ENCODE measurements at regions not wholly inside any gene's neighbourhood (a gene's known extent, or its start where the extent isn't known, plus 50 kb on each side); places are given as distances from the start of the nearest gene placed in this dataset.

DNA sequence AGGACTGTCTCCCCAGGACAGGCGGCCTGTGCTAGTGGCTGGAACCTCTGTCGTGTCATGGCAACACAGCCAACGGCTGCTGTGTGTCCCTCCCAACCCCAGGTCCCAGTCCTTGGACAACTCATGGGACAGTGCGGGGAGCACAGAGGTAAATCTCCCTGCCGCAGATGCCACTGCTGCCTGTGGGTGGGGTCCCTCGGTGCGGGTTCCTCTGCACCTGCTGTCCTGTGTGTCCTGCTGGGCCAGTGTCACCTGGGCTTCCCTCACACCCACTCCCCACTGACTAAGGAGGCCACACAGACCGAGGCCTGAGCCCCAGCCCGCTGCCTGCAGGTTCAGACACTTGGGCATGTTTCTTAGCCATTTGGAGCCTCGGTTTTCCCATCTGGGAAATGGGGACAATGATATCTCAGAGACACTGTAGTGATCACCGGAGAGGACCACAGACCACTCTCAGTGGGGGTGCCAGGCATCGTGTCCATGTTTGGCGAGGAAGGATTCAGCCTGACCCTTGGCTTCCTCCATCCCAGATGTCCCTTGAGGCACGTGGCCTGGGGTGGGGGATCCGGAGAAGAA lies 96.5 kb downstream of the SIK1 start:
- ChIA-PET CTCF (ENCODE audit: unreplicated experiment) (no interaction called here), POLR2A (no interaction called here)
- H3K4me3 ChIP-seq (ENCODE audit: low read depth, low read length, poor library complexity, severe bottlenecking): no peak overlapping the region
- peaks cover 21% of the 10 kb centered on the region for H3K4me1 ChIP-seq (ENCODE audit: insufficient read depth, low read length, poor library complexity, severe bottlenecking)
- H3K9me2 ChIP-seq (ENCODE audit: insufficient read depth, low read length): no peaks in the 10 kb centered on the region
- no peaks in the 10 kb centered on the region for H3K9me3 ChIP-seq (ENCODE audit: low read length)
- no TSS peak for BruUV-seq (replicated peaks)
- intact Hi-C loops (cut with micrococcal nuclease; ENCODE audit: unreplicated experiment): no loop called here
- TF ChIP-seq CTCF (conservative IDR thresholded peaks at IDR 0.05; ENCODE audit: low read length) (no peak), EZH2phosphoT487 (IDR thresholded peaks at IDR 0.05; ENCODE audit: borderline replicate concordance, low read depth, low read length) (no peak)
- H2AFZ ChIP-seq (ENCODE audit: low read length): no peak overlapping the region
- no peaks in the 10 kb centered on the region for H3K36me3 ChIP-seq (ENCODE audit: insufficient read depth, low read length)
- H4K20me1 ChIP-seq (ENCODE audit: insufficient read depth, low read length): no peaks in the 10 kb centered on the region
- no peak for DNase-seq (ENCODE audit: low spot score)
- H3K4me2 ChIP-seq (ENCODE audit: low read length): no peak overlapping the region
- H3K27ac ChIP-seq (ENCODE audit: low read depth, low read length, poor library complexity, severe bottlenecking): no peak overlapping the region
- no peaks in the 10 kb centered on the region for H3K79me2 ChIP-seq (ENCODE audit: insufficient read depth, low read depth, low read length)

GRCh38 chr21:43329711-43330269 lies 97.1 kb downstream of the SIK1 start:
- ChIA-PET POLR2A (no interaction called here), CTCF (ENCODE audit: unreplicated experiment) (no interaction called here)
- Histone ChIP-seq H2AFZ (ENCODE audit: low read length) (no peak overlapping the region), H3K9me2 (ENCODE audit: insufficient read depth, low read length) (no peaks in the 10 kb centered on the region), H3K4me1 (ENCODE audit: insufficient read depth, low read length, poor library complexity, severe bottlenecking) (peaks cover 21% of the 10 kb centered on the region), H3K27ac (ENCODE audit: low read depth, low read length, poor library complexity, severe bottlenecking) (no peak overlapping the region), H3K79me2 (ENCODE audit: insufficient read depth, low read depth, low read length) (no peaks in the 10 kb centered on the region), H3K4me3 (ENCODE audit: low read depth, low read length, poor library complexity, severe bottlenecking) (no peak overlapping the region), H4K20me1 (ENCODE audit: insufficient read depth, low read length) (no peaks in the 10 kb centered on the region), H3K36me3 (ENCODE audit: insufficient read depth, low read length) (no peaks in the 10 kb centered on the region), H3K4me2 (ENCODE audit: low read length) (no peak overlapping the region), H3K9me3 (ENCODE audit: low read length) (no peaks in the 10 kb centered on the region)
- intact Hi-C loops (cut with micrococcal nuclease; ENCODE audit: unreplicated experiment): loop anchor here (10.0 kb wide), 1 partner anchor 385 kb away; the partner anchor contains the start of gene PDXK
- DNase-seq (ENCODE audit: low spot score): no peak
- TF ChIP-seq EZH2phosphoT487 (IDR thresholded peaks at IDR 0.05; ENCODE audit: borderline replicate concordance, low read depth, low read length): no peak
- no peak for TF ChIP-seq CTCF (conservative IDR thresholded peaks at IDR 0.05; ENCODE audit: low read length)
- BruUV-seq (replicated peaks): no TSS peak

GRCh38 chr21:43328958-43329691 lies 97.8 kb downstream of the SIK1 start:
- H3K9me3 ChIP-seq (ENCODE audit: low read length): no peaks in the 10 kb centered on the region
- H3K4me2 ChIP-seq (ENCODE audit: low read length): no peak overlapping the region
- H3K9me2 ChIP-seq (ENCODE audit: insufficient read depth, low read length): no peaks in the 10 kb centered on the region
- H4K20me1 ChIP-seq (ENCODE audit: insufficient read depth, low read length): no peaks in the 10 kb centered on the region
- no peak overlapping the region for H3K27ac ChIP-seq (ENCODE audit: low read depth, low read length, poor library complexity, severe bottlenecking)
- DNase-seq (ENCODE audit: low spot score): no peak
- H2AFZ ChIP-seq (ENCODE audit: low read length): no peak overlapping the region
- no peak for TF ChIP-seq CTCF (conservative IDR thresholded peaks at IDR 0.05; ENCODE audit: low read length)
- no peak for TF ChIP-seq EZH2phosphoT487 (IDR thresholded peaks at IDR 0.05; ENCODE audit: borderline replicate concordance, low read depth, low read length)
- H3K36me3 ChIP-seq (ENCODE audit: insufficient read depth, low read length): no peaks in the 10 kb centered on the region
- intact Hi-C loops (cut with micrococcal nuclease; ENCODE audit: unreplicated experiment): loop anchor here (10.0 kb wide), 1 partner anchor 386 kb away; the partner anchor contains the start of gene PDXK
- CTCF ChIA-PET (ENCODE audit: unreplicated experiment): no interaction called here
- no TSS peak for BruUV-seq (replicated peaks)
- no peaks in the 10 kb centered on the region for H3K79me2 ChIP-seq (ENCODE audit: insufficient read depth, low read depth, low read length)
- H3K4me1 ChIP-seq (ENCODE audit: insufficient read depth, low read length, poor library complexity, severe bottlenecking): peaks cover 21% of the 10 kb centered on the region
- H3K4me3 ChIP-seq (ENCODE audit: low read depth, low read length, poor library complexity, severe bottlenecking): no peak overlapping the region
- POLR2A ChIA-PET: no interaction called here
